ENCODE measurements at regions not wholly inside any gene's neighbourhood (a gene's known extent, or its start where the extent isn't known, plus 50 kb on each side); places are given as distances from the start of the nearest gene placed in this dataset.
"Not testable (repeated sequence)": the region's sequence is repeated elsewhere in the genome, so short reads cannot be mapped to it uniquely, and the experiment has no call there.

- DNase-seq, result no peak
Observed at GRCh38 chr12:65657635-65658034, 166.6 kb upstream of the HMGA2 start.

DNA sequence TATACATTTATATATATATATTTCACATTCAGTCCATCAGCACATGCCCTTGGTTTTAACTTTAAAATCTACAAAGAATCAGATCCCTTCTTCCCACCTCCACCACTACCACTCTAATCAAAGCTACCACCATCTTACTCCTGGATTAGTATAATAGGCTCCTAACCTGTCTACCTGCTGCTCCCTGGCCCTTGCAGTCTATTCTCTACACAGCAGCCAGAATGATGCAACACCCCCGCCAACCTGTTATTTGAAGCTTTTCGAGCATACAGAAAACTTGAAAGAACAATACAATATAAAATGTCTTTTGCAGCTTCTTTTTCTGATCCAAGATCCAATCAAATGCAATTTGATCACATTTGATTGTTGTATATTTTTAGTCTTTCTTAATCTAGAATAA, 165.9 kb upstream of the HMGA2 start:
- DNase-seq, result no peak

DNA sequence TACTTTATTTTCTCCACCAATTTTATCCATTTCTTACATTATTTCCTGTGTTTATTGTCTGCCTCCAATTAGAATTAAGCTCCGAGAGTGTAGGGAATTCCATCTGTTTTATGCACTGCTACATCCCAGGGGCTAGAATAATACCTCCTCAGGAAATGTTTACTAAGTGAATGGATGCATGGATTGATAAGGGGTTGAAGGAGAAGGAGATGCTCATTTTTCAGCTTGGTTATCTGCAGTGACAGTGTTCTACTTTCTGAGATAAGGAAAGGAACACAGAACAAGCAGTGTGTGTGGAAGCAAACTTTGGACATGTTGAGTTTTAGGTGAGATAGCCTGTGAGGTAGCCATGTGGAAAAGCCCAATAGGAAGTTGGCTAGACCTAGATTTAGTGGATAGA, 164.6 kb upstream of the HMGA2 start:
- DNase-seq, result no peak

DNA sequence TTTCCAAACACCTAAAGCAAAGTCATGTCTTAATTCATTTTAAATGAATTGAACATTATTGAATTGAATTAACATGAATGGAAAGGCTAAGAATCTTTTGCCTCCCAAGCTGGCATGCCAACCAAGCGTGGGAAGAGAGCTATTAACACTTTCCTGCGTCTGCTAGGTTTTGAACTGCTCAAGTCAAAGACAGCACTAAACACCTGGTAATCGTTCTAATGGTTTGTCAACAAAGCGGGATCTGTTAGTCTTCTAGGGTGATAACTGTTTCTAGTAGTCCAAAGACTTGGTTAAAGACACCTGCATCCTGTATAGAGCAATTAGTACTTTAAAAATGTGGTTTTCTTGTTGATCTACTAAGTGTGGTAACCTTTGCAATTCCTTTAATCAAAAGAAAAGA, 164.2 kb upstream of the HMGA2 start:
- no peak for DNase-seq

DNA sequence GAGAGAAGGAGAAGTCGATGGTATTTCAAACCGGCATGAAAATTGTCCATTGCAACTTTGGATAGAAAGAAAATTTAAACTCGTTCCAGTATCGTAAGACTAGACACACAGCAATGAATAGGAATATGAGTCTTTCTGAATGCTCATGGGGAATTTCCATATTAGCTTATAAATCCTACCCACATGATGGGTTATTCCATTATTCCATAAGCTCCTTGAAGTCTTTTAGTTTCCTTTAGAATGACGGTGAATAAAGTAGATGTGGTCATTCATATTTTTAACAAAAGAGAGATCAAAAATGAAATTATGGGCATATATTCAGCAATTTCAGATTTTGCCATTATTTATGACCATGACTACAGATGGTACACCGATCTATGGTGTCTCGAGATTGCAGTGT, 163.4 kb upstream of the HMGA2 start:
- no peak for DNase-seq

DNA sequence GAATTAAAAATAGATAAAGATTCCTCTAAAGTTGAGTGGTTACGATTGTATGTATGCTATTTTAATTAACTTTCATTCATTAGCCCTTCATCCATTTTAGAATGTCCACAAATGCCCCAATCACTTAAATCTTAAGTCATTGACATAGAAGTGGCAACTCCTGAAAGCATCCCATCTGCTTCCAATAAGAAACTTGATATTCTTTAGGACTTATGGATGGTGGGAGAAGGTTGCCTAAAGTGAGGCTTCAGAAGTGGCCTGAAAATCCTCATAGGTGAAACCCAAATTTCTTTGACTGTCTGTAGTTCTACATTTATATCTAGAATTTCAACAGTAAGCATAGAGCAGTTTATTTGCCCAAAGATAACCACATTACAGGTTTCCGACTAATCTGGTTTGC, 161.7 kb upstream of the HMGA2 start:
- DNase-seq, result no peak

DNA sequence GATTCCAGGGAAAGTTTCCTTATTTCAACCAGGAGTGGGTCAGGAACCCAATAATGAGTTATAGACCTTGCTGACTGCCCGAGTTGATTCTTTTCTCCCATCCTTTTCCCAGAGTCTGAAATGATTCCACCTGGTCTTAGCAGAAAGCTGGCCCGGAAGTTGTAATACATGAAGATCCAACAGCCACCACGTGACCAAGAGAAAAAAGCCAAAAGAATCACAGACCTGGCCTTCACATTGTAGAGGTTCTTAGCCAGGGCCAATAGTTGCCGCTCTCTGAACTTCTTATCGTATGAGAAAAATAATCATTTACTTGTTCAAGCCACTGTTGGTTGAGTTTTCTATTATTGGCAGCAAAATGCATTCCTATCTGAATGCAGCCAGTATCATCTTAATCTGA, 161.2 kb upstream of the HMGA2 start:
- no peak for DNase-seq

DNA sequence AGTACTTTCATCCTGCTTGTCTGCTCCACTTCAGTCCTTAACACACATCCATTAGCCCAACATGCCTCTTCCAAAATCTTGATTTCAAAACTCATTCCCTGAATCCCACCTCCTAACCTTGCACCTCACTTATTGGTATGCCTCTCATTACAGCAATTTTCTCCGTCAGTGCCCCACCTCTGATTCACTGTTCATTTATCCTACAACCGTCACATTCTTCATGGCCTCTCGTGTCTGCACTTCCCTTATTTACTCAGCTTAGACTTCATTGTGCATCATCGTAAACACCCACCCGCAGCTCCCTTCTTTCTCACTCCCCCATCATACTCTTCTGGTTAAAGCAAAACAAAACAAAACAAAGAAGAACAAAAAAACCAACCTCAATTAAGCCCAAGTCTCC, 160.6 kb upstream of the HMGA2 start:
- no peak for DNase-seq

DNA sequence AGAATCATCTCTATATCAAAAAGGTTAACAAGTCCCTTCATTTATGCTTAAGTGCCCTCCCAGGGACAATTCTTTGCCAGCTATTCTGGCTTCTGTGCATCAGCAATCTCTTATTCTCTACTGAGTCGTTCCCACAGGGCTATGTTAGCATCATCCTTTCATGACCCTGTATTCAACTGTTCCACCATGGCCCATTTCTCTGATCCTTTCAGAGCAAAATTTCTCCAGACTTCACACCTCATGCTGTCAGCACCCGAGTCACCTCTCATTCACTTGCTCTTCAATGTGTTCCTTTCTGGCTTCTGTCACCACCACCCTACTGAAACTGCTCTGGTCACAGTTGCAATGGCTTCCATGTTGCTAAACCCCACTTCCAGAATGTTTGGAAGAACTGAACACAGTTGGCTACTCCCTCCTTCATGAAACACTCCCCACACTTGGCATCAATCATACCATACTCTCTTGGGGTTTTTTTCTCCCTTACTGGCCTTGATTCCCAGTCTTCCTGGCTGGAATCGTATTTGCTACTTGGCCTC, 159.5 kb upstream of the HMGA2 start:
- DNase-seq, result no peak

- DNase-seq, result no peak
Observed at GRCh38 chr12:65665817-65666216, 158.5 kb upstream of the HMGA2 start.

- no peak for DNase-seq
Observed at GRCh38 chr12:65666876-65667275, 157.4 kb upstream of the HMGA2 start.

- DNase-seq, result no peak
Observed at GRCh38 chr12:65667932-65668331, 156.4 kb upstream of the HMGA2 start.

DNA sequence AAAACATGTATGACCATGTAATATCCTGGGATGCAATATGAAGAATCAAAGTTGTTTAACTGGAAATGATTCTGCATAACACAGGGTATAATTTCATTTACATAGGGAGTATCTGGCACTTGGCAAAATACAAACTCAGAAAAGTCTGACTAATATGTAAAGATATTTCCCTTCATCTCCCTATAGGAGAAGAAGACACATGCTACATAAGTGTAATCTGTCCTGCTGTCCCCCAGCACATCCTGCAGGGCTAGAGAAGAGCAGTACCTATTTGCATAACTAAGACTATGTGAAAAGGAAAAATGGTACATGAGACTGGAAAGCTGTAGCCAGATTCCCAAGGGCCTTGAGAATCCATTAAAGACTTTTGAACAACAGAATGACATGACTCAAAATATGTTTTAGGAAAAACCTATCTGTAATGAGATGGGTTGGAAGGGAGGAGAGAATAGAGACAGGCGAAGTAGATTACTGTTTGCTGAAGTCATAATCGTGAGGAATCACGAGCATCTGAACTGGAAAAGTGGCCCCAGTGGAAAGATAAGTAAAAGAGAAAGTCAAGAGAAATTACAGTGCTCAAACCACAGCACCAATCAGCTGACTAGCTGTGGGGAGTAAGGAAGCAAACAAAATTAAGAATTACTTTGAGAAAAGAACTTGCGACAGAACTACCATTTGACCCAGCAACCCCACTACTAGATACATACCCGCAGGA, 155.1 kb upstream of the HMGA2 start:
- no peak for DNase-seq

- no peak for DNase-seq
Observed at GRCh38 chr12:65670775-65671174, 153.5 kb upstream of the HMGA2 start.

DNA sequence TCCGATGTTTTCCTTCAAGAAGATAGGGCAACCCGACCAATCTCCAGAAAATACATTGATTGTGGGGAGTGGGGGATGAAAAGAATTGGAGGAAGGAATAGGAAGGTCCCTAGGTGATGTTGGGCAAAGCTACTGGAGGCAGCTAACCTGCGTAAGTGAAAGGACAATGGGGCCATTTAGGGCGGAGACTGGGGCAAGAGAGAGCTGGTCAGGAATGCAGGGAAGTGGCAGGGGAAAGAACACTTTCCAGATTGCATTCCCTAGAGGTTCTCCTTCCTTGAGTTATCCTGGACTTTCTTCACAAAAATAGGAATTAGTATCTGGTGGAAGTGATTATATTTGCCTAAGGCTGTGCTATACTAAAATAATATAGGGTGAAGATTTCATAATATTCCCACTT, 151.8 kb upstream of the HMGA2 start:
- no peak for DNase-seq

DNA sequence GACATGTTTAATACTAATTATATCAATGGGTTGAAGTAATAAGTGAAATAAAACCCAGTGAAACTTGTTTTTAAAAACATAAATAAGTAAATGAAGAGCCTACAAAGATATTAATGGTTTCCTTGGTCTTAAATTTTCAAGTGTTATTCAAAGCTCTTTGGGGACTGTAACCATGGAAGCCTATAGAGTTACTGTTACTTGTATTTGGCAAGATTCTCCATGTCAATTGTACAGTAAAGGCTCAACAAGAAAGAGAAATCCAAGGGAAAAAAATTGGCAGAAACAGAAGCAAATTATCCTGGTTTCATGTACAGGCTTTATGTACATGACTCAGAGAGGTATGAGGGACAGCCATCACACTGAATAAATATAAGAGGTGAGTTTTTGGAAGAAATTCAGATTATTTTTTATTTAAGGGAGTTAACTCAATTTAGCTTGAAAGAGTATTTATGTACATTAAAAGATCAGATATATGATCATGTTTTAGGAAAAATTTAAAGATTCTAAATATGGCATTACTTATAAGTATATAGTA, 151.1 kb upstream of the HMGA2 start:
- DNase-seq, result no peak

GRCh38 chr12:65673732-65674131, 150.6 kb upstream of the HMGA2 start:
- DNase-seq, result no peak

DNA sequence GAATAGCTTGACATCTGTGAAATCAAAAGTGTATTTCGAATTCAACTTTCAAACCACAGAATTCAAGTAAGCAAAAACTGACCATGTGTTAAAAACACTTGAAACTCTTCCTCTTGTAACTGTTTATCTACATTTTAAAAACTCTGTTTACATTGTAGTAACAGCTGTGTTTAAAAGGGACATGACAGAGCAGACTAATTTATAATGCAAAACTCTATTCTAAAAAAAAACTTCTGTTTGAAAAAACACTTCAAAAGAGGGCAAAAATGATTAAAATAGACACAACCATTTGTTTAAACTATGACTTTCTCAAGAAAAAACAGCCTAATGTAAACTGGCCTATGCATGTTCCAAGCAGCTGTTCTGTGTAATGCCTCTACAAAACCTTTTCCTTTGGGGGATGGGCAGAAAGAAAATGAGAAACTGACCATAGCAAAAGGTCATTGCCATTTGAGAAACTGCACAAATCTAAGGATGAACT, 149.1 kb upstream of the HMGA2 start:
- no peak for DNase-seq

DNA sequence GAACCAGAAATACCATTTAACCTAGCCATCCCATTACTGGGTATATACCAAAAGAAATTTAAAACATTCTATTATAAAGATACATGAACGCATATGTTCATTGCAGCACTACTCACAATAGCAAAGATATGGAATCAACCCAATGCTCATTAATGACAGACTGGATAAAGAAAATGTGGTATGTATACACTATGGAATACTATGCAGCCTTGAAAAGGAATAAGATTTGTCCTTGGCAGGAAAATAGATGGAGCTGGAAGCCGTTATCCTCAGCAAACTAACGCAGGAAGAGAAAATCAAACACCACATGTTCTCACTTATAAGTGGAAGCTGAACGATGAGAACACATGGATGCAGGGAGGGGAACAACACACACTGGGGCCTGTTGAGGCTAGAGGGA, 146.1 kb upstream of the HMGA2 start:
- DNase-seq, result not testable (repeated sequence)

DNA sequence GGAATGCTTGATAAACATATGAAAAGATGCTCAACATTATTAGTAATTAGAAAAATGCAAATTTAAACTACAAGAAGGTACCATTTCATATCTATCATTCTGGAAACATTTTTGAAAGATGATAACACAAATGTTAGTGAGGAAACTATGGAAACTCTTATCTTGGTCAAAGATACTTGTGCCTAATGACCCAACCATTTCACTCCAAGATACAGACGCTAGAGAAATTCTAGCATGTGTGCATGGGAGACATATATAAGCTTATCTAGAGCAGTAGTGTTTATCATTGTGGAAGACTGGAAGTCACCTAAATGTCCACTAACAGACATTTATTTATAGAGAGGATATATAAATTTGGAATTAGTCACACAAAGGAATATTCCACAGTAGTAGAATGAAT, 143.1 kb upstream of the HMGA2 start:
- DNase-seq, result no peak

- no peak for DNase-seq
Observed at GRCh38 chr12:65682112-65682511, 142.2 kb upstream of the HMGA2 start.

DNA sequence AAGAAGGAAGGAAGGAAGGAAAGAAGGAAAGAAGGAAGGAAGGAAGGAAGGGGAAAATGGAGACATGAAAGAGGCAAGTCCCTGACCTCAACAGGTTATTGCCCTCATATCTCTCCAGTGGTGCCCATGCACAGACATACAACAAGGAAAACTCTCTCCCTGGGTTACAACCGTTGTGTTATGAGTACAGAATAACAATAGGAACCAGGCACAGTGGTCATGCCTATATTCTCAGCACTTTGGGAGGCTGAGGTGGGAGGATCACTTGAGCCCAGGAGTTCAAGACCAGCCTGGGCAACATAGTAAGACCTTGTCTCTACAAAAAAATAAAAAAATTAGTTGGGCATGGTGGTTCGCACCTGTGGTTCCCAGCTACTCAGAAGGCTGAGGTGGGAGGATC, 139.4 kb upstream of the HMGA2 start:
- no peak for DNase-seq

GRCh38 chr12:65685514-65685913, 138.8 kb upstream of the HMGA2 start:
- no peak for DNase-seq

GRCh38 chr12:65689508-65689907, 134.8 kb upstream of the HMGA2 start:
- no peak for DNase-seq

GRCh38 chr12:65690477-65690876, 133.8 kb upstream of the HMGA2 start:
- DNase-seq, result no peak
